Right renal pelvis (tissue), 4 donors: ENCODE measurements at regions not wholly inside any gene's neighbourhood (a gene's known extent, or its start where the extent isn't known, plus 50 kb on each side); places are given as distances from the start of the nearest gene placed in this dataset.

Experiments used
- DNase-seq, 4 donors: peaks; one replicate each; pipeline ENCODE4 v3.0.0-alpha.2; 2013; ENCODE audit warnings: low read depth in 4 of 4, low spot score in 3 of 4, missing footprints in 1 of 4

DNA sequence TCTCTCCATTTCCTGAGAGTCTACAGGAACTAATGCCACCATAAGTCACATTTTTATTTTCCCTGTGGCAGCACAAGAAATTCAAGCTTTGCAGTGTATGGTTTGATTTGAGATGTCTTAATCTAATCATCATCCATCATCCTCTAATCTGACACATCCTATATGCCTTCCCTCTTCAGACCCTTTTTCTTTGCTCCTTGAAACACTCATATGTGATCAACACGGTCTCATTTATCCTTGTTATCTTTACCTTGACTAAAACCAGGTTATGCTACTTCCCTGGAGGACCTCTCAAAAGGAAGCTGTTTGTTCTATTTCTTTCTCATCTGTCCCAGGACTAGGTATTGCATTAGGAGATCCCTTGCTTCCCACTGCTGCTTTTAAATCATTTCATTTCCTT, 146.9 kb upstream of the MRPS30 start:
- DNase-seq, result no peak

DNA sequence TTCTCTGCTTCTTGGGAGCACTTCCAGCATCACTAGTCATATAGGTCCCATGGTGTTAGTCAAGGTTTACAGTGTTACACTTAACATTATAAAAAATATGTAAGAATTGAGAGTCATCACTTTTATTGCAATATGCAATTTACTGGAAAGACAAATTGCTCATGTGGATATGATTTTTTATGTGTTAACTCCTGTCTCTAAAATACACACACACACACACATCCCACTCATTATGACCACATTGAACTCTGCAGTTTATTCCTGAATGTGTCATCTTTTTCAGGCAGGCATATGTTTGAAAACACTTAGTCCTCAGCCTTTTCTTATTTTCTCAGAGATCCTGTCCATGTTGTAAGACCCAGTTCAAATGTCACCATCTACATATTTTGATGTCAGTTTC, 148.5 kb upstream of the MRPS30 start:
- no peak for DNase-seq

DNA sequence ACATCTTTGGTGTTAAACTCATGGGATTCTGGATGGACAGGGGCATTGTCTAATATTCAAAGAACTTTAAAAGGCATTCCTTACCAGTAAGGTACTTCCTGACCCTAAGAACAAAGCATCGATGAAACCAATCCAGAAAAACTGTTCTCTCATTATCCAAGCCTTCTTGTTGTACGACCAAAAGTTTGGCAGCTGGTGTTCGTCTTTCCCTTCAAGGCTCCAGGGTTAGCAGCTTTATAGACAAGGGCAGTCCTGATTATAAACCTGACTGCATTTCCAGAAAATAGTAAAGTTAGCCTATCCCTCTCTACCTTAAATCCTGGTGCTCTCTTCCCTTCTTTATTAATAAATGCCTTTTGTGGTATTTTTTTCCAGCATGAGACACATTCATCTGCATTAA, 149.4 kb upstream of the MRPS30 start:
- peak; percentile 18 to 28 (median 26) for DNase-seq

DNA sequence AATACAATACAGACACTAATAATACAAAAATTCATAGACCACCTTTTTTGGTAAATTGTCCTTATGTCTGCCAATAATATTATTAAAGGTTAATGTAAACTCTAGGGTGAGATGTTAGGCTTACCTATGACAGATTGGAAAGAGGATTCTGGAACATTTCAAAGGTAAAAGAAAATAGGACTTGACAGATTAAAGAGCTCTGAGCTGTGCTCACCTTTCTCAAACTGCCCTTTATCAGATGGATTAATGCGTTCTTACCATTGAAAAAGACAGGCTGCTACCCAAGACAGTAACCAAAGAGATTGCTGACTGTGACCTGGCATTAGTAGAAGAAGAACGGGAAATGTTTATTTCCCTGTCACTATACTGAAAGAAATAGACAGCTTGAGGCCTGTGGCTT, 156.1 kb upstream of the MRPS30 start:
- DNase-seq, result no peak

DNA sequence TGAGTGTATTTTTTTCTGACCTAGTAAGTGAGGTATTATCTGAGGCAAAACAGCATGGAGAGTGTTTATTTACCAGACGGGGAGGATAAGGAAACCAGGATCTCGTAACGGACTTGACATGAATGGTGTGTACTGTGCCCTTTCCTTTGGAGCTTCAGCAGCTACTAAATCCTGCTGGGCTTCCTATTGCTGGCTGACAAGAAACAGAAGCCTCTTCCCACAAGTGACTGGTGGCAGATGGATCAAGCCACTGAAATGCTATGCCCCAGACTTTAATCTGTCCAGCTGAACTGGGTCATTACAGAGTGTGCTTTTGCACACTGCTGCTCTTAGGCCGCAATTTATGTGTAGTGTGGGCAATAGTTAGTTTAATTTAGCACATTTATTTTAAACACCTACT, 162.7 kb upstream of the MRPS30 start:
- DNase-seq, result peak; percentile 11 to 23 (median 13)

DNA sequence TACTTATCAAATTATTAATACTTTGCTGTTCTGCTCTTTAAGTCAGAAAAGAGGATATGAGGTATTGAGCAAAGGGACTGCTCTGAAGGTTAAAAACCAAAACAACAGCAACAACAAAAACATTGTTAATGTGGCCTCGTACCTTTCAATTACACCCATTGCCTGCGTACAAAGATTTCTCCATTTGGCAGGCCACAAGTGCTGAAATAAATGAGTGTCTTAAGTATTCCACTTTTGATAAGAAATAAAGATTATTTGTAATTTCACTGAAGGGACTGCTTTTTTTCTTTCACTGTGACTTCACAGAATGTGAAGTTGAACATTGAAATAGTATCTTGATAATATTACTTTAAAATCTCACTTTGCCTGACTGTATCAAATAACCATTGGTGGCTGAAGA, 163.2 kb upstream of the MRPS30 start:
- no peak for DNase-seq

DNA sequence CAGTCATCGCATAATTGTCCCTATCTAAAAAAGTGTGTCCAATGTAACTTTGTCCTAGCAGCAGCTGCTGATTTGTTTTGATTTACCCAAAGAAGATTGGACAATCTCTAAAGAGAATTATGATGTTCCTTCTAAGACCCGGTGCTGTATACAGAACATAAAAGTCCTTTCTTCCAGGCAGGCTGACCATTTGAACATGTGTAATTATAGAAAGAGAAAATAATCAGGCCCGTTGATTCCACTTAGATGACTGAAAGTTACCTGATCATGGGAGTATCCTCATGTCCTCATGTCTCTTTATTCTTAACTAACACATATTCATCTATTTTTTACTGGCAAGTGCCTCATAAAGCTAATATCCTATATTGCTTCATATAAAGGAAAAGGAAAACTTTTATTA, 164.1 kb upstream of the MRPS30 start:
- no peak for DNase-seq

DNA sequence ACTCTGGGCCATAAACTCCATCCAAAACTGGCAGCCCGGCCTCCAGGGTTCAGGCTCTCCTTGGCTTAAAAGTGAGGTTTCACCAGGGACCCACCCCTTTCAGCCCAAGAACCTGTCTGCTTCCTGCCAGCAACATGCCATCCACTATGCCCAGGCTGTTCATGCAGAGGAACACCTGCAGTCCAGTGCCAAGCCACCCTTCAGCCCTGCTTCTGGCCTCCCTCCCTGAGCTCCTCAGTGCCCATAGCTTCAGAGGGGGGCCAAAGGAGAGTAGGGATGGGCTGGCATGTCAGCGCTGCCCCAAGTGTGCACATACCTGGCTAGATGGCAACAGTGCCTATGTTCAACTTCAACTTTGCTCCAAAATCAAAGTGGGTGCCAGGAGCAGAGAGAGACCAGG, 166.9 kb upstream of the MRPS30 start:
- DNase-seq, result no peak

DNA sequence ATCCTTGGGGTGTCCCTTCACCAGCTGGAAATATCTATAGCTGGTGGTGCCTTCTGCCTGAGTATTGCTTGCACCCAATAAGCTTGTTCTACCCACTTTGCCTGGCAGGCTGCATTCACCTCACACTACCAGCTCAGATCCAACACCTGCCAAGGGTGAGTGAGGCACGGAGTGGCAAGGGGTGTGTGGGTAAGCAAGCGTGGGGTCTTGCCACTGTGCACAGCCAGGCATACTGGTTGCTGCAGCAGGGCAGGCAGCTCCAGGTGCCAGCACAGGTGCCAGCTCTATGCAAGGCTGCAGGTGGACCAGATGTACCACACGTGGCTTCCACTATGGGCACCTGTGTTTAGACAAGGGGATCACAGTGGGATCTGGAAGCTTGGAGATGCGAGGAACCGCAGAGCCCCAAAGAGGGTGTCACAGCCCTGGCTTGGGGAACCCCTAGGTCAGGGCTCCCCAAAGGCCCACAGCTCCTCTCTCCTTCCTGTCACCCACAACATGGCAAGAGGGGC, 167.7 kb upstream of the MRPS30 start:
- DNase-seq, result no peak

DNA sequence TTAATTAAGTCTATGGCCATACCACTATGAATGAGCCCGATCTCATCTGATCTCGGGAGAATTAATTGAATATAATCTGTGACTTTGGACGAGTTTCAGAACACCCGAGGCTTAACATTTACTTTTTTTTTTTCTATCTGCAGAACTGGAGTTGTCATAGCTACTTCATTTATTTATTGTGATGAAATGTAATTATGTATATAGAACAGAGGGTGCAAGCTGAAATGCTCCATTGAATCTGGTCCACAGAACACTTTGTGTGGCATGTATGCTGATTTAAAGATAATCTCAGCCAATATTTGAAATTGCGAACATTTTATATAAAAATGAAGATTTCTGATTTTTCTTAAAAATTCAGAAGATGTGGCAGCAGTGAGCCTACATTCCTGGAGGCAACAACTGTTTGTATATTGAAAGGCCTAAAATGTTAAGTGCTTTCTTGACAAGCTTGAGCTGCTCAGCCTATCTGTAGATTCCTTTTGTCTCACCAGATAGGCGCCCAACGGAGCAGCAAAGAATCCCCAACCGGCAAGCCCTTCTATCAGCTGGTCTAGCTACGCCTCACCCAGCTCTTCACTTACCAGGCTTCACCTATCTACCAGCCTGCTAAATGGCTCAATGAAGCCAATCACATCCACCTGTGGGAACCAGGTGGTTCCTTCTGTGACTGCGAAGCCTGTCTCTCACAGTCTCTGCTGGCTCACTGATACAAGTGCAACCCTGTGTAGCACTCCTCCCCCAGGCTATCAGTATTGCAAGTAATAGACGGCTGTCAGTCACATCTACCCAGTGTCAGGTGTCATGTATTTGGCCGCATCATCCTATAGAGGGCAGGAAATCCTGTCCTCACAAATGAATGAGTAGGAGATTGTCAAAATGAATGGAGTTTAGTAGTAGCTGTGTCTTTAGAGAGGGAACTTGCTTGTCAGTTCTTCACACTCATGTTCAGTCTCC, 170.6 kb upstream of the MRPS30 start:
- DNase-seq, result no peak

DNA sequence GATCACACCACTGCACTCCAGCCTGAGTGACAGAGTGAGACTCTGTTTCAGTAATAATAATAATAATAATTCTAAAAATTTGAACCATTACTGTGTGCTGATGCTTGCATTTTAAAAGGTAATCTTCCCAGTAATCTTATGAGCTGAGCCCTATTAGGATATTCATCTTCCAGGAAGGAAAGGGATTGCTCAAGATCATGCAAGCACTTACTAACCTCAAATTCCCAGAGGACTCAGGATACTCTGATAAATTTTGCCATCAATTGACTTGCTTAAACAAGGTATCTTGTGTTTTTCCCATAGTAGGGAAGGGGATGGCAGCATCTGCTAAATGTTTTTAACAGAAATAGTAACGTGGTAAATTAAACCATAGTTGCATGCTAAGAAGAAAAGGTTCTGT, 176.4 kb upstream of the MRPS30 start:
- no peak for DNase-seq

DNA sequence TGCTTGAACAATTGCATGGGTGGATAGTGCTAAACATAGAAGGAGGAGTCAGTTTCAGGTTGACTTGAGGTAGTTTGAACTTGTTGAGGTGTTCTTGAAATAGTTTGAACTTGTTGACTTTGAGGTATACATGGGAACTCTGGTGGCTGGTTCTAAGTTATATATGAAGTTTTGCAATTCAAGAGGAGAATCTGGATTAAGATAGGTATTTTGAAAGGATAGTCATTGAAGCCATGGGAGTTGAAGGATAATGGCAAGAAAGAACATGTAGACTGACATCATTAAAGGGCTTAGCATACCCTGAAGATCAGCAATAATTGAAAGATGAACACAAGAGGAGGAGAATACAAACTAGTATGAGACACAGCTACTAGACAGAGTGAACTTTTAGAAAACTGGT, 181.9 kb upstream of the MRPS30 start:
- no peak for DNase-seq

DNA sequence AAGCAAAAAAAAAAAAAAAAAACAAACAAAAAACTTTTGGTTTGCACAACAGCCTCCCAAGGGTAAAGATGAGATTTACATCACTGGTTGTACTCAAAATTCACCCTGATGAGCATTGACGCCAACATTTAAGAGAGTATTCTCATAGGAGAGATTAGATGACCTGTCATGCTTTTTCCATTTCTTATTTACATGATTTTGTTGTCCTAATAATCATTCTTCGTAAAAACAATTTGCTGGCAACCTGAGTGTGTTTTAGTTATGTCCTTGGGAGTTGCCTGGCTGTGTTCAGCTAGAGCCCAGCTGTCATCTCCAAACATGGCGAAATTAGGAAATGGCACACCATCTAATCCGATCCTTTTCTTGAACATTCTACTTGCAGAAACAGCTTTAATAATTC, 186.4 kb upstream of the MRPS30 start:
- no peak for DNase-seq

DNA sequence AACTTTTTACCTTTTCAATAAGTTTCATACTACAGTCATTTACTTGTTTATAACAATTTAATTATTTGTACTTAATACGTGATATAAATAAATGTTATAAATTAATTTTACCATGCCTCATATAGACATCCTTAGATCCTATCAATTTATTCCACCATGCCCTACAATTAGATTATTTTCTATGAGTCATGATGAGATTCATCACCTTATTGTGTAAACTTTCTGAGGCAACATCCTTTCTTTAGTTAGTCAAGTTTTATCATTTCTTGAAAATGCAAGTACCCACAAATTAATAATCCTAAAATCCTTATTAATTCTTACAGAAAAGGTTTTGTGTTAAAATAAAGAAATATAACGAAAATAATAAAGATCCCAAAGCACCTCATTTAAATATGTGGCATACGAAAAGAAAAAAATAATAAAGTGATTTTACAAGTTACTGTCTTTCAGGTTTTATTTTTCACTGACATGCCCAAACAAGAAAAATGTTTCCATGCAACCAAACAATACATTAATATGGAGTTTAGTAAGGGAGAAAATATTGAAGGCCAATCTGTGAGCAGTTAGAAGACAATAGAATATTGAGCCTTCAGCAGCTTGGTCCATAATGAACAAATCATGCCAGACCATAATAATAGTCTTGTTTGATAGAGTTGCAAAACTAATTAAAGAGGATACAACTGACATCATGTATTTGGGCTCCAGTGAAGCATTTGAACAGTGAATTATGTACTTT, 188.7 kb upstream of the MRPS30 start:
- no peak for DNase-seq

DNA sequence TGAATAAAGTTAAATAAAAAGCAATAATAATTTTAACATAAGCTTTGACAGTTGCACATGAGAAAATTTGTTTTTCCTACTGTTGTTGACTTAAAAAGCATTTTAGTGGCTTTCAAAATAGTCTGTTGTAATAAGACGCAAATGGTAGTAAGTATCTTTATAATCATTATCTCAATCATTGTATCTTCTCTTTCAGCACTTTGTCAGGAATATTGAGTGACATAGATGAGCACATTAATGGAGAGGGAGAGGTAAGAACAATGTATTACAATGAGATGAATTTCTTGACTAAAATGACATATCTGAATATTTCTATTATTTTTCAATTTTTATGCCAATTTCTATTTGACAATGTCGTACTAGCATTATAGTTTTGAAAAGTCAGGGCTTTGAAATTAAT, 193.9 kb upstream of the MRPS30 start:
- no peak for DNase-seq

DNA sequence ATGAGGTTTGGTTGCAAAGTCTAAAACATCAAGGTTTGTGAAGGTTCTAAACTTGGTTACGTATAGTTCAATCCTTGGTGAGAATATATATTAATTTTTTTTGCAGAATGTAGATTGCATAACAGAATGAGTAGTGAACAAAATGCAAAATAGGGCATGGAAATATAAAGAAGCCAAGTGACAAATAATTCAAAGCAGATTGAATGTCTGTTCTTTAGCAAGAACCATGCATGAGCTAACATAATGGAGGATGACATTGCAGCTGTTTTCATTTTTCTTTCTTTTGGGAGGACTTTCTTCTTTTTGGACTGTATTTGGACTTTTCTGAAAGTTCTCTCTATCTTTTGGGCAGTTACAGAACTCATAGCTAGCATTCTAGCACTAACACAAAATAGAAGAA, 194.8 kb upstream of the MRPS30 start:
- DNase-seq, result no peak

DNA sequence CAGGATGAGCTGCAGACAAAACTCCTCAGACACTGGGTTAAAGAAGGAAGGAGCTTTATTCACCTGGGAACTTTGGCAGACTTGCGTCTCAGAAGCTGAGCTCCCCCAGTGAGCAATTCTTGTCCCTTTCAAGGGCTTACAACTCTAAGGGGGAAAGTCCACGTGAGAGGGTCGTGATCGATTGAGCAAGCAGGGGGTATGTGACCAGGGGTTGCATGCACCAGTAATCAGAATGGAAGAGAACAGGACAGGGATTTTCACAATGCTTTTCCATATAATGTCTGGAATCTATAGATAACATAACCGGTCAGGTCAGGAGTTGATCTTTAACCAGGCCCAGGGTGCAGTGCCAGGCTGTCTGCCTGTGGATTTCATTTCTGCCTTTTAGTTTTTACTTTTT, 202.8 kb upstream of the MRPS30 start:
- DNase-seq, result no peak

DNA sequence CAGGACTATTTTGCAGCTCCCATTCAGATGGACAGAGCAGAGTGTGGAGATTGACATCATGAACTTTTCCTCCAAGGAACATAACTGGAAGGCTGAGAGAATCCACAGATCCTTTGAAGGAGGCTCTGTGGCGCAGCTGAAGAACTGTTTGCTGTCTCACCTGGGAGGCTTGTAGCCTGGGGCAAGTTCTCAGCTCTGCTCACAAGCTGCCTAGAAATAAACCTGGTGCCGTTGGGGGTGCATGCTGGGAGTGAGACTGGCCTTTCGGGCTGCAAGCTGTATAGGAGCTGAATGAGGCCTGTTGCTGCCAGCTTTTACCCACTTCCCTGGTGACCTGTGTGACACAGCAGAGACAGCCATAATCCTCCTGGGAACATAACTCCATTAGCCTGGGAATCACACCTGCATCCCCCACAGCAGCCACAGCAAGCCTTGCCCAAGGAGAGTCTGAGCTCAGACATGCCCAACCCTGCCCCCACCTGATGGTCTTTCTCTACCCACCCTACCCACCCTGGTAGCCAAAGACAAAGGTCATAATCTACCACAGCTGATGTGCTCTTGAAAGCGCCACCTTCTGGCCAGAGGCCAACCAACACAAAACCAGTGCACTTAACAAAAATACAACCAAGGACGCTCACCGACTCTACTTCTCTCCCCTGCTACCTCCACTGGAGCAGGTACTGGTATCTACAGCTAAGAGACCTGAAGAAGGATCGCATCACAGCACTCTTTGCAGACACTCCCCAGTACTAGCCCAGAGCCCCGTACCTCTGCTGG, 205.1 kb upstream of the MRPS30 start:
- DNase-seq, result no peak

DNA sequence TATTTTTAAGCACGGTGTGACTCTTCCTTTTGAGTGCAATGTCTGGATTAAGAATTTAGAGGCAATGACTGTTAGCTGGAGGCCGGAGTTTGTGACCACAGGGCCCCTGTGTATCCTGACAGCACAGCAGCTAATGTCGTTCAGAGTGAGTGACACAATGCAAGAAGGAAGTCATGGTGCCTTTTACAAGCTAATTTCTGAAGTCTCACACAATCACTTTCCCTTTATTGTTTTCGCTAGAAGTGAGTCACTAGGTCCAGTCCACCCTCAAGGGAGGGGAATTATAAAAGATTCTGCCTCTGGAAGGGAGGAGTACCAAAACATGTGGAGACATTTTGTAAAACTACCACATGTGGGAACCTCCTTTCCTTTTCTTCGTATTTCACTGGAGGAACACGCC, 185.5 kb upstream of the FGF10 start:
- no peak for DNase-seq

DNA sequence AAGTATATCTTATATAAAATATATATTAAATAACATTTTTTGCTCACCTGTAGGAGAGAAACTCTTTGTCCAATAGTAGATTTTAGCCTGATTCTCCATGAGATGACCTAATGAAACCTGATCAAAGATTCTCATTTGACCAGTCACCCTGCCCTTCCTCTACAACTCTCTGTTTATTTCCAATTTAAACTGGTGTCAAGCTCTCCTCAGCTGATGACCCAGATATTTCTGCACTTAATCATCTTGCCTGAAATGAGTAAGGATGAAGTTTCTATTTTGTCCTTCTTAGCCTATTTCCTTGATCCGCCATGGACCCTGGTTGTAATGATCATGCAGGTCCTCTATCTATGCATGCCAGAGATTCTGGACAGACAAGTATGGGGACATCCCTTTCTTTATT, 179.3 kb upstream of the FGF10 start:
- no peak for DNase-seq

DNA sequence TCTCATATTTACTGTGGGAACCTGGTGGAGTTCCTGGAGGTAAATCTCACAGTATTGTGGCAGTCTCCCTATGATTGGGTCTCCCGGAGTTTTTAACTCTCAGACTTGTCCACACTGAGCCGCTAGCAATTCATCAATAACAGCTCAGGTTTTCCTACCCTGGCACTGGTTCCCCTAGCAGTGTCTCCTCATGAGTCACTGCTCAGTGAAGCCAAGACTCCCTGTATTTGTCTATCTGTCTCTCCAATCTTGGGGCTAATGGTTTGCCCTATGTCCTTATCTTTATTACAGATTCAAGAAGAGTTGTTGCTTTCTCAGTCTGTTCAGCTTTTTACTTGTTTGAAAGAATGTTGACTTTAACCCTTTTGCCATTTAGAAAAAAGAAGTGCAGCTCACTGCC, 176.7 kb upstream of the FGF10 start:
- DNase-seq, result no peak
